Sigmoid colon (tissue), 6 donors: ENCODE measurements at regions not wholly inside any gene's neighbourhood (a gene's known extent, or its start where the extent isn't known, plus 50 kb on each side); places are given as distances from the start of the nearest gene placed in this dataset.
A peak's percentile ranks its signal among the peaks of the same experiment; 100 is the strongest.
"Not testable (repeated sequence)": the region's sequence is repeated elsewhere in the genome, so short reads cannot be mapped to it uniquely, and the experiment has no call there.

Source experiments
- DNase-seq: peaks from one replicate; pipeline ENCODE4 v3.0.0-alpha.2; 2019
- H3K27ac ChIP-seq, 4 donors: fragments of 200-600 bp; sonication (generic); one replicate each; pipeline ENCODE4 v1.5.1; 2016 to 2019; ENCODE audit warnings: mild to moderate bottlenecking in 1 of 4
- H3K27me3 ChIP-seq, 3 donors: fragments of 200-600 bp; sonication (generic); one replicate each; pipeline ENCODE4 v1.5.1; 2019; ENCODE audit warnings: mild to moderate bottlenecking in 1 of 3
- H3K36me3 ChIP-seq, 4 donors: fragments of 200-600 bp; sonication (generic); one replicate each; pipeline ENCODE4 v1.5.1; 2016 to 2019
- H3K4me1 ChIP-seq, 4 donors: fragments of 200-600 bp; sonication (generic); one replicate each; pipeline ENCODE4 v1.5.1; 2017 to 2019
- H3K4me3 ChIP-seq, 4 donors: fragments of 200-600 bp; sonication (generic); one replicate each; pipeline ENCODE4 v1.5.1; 2017 to 2019; ENCODE audit warnings: mild to moderate bottlenecking in 2 of 4, moderate library complexity in 1 of 4
- H3K9me3 ChIP-seq, 4 donors: fragments of 200-600 bp in 3 of 4; sonication (generic) in 3 of 4; one replicate each; pipeline versions ENCODE4 v1.5.1 to v1.6.1; 2013 to 2019
- CTCF ChIP-seq, 4 experiments: fragments of 450-650 bp in 3 of 4; fragments of 200-600 bp in 1 of 4; IDR thresholded peaks; one replicate each; pipeline ENCODE4 v1.5.1; 2016 to 2019; ENCODE audit warnings: antibody characterized with exemption in 4 of 4, mild to moderate bottlenecking in 3 of 4, moderate library complexity in 2 of 4
- EP300 ChIP-seq, 4 donors: sonication (generic); formaldehyde crosslinking; IDR thresholded peaks; one replicate each; pipeline ENCODE4 v1.6.1; 2017; ENCODE audit warnings: antibody characterized with exemption in 4 of 4
- POLR2A ChIP-seq, 2 donors: fragments of 450-650 bp; IDR thresholded peaks; one replicate each; pipeline ENCODE4 v1.6.1; 2016; ENCODE audit warnings: antibody characterized with exemption in 2 of 2, mild to moderate bottlenecking in 2 of 2, moderate library complexity in 2 of 2
- POLR2AphosphoS5 ChIP-seq, 4 donors: sonication (generic); formaldehyde crosslinking; IDR thresholded peaks; one replicate each; pipeline ENCODE4 v1.6.1; 2017; ENCODE audit warnings: antibody characterized with exemption in 4 of 4
- WGBS, 2 donors: extraction: QIAGEN DNeasy Blood & Tissue Kit; methylation state at CpG; one replicate each; pipeline ENCODE4 v1.1.7; 2013; 5-methylcytosine and 5-hydroxymethylcytosine counted together
- intact Hi-C: fragments of 100-400 bp; cut with DNase I; formaldehyde crosslinking; loops from one replicate; pipeline ENCODE4 v1.15.1; 2023
- donor health status: healthy with polysubstance abuse.
- donor health status: healthy.

GRCh38 chr3:20478436-20478835, 292.4 kb upstream of the SGO1 start:
- intact Hi-C loops = no loop called here
- no peaks in the 10 kb centered on the region for H3K4me1 ChIP-seq
- DNase-seq = no peak

GRCh38 chr3:20464237-20464636, 278.2 kb upstream of the SGO1 start:
- H3K27ac ChIP-seq, intact Hi-C loops: not testable (repeated sequence)
- WGBS, 2 donors = 93 to 94% methylated on average over 2 of the region's 2 CpGs

More at GRCh38 chr3:20478436-20478835, 292.4 kb upstream of the SGO1 start:
- H3K27me3 ChIP-seq = no peaks in the 10 kb centered on the region
- H3K36me3 ChIP-seq = no peaks in the 10 kb centered on the region
- no peak overlapping the region for H3K4me3 ChIP-seq
- peaks cover 0 to 10% (median 1%) of the 10 kb centered on the region in 4 donors for H3K9me3 ChIP-seq
- H3K27ac ChIP-seq = no peak overlapping the region
- TF ChIP-seq POLR2AphosphoS5 (IDR thresholded peaks at IDR 0.05) = no peak
- TF ChIP-seq EP300 (IDR thresholded peaks at IDR 0.05) = no peak
- no peak for TF ChIP-seq CTCF (IDR thresholded peaks at IDR 0.05)
- no peak for TF ChIP-seq POLR2A (IDR thresholded peaks at IDR 0.05)

GRCh38 chr3:20462723-20463122, 276.7 kb upstream of the SGO1 start:
- no peak for TF ChIP-seq POLR2AphosphoS5 (IDR thresholded peaks at IDR 0.05)
- no peak for TF ChIP-seq CTCF (IDR thresholded peaks at IDR 0.05)
- no peaks in the 10 kb centered on the region for H3K36me3 ChIP-seq
- intact Hi-C loops = no loop called here
- no peaks in the 10 kb centered on the region for H3K4me1 ChIP-seq
- peaks cover 0 to 6% (median 0%) of the 10 kb centered on the region in 4 donors for H3K9me3 ChIP-seq
- H3K27me3 ChIP-seq = no peaks in the 10 kb centered on the region
- no peak for DNase-seq
- no peak overlapping the region for H3K27ac ChIP-seq
- H3K4me3 ChIP-seq = no peak overlapping the region

More at GRCh38 chr3:20464237-20464636, 278.2 kb upstream of the SGO1 start:
- not testable (repeated sequence) for H3K27me3 ChIP-seq, H3K4me1 ChIP-seq, DNase-seq, H3K36me3 ChIP-seq, H3K4me3 ChIP-seq, H3K9me3 ChIP-seq

DNA sequence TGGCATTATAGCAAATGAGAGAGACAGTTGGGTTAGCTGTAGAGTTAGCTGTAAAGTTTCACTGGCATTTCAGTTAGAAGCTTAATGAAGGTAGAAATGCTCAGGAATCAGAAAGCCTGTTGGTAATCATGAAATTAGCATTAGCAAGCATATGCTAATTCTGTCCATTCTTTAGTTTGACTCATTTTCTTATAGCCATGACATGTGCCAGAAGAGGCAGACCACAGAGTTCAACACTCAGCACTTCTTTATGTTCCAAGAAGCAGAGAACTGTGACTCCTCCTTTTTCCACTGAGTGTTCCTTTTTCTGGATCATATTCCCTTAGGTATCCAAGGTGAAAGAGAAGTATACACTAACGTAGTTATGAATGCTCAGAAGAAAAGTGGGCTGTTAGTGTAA, 276.2 kb upstream of the SGO1 start:
- intact Hi-C loops = no loop called here
- WGBS, 2 donors = 64 to 82% methylated on average over 1 of the region's 1 CpG
- no peak for DNase-seq

DNA sequence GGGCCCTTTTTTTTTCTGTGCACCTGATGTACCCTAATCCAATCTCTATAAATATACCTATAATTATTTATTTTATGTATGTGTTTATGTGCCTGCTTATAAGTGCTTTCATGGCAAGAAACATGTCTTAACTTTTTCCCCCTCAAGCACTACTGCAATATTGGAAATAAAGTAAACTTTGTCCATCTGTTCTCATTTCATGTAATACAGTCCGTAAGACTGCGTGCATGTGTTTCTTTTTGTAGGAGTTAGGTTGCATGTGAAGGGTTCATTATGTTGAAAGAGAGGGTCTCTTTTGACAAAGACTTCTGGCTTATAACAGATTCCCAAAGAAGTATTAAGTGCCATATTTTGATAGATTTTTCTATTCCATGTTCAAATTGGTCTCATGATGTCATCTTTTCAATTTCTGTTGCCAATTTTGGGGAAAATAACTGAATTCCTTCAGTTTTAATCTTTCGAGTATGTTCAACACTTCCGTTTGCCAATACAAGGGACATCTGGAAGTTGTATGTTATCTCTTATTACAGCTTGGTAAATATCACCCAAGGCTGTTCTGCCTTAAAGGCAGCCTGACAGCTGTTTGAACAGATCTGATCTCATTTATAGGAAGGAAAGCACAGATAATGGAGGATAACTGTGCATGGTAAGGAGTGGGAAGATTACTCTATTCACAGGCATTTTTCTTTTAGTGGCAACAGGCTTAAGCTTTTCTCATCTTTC, 273.1 kb upstream of the SGO1 start:
- Histone ChIP-seq H3K36me3 (no peaks in the 10 kb centered on the region), H3K4me3 (no peak overlapping the region), H3K27me3 (no peaks in the 10 kb centered on the region), H3K27ac (no peak overlapping the region), H3K4me1 (no peaks in the 10 kb centered on the region), H3K9me3 (peaks cover 0 to 10% (median 0%) of the 10 kb centered on the region in 4 donors)
- TF ChIP-seq POLR2AphosphoS5 (IDR thresholded peaks at IDR 0.05) = peak in 1 of 4 donors; percentile 9
- TF ChIP-seq CTCF (IDR thresholded peaks at IDR 0.05) = no peak
- intact Hi-C loops = no loop called here
- WGBS, 2 donors = 65% methylated on average over 4 of the region's 4 CpGs
- no peak for DNase-seq

More for the DNA sequence above, 276.2 kb upstream of the SGO1 start:
- H3K4me1 ChIP-seq = no peaks in the 10 kb centered on the region
- TF ChIP-seq POLR2AphosphoS5 (IDR thresholded peaks at IDR 0.05) (no peak), POLR2A (IDR thresholded peaks at IDR 0.05) (no peak), CTCF (IDR thresholded peaks at IDR 0.05) (no peak), EP300 (IDR thresholded peaks at IDR 0.05) (no peak)
- no peaks in the 10 kb centered on the region for H3K36me3 ChIP-seq
- no peak overlapping the region for H3K4me3 ChIP-seq
- H3K9me3 ChIP-seq = peaks cover 0 to 7% (median 0%) of the 10 kb centered on the region in 4 donors
- H3K27ac ChIP-seq = no peak overlapping the region
- no peaks in the 10 kb centered on the region for H3K27me3 ChIP-seq
